Mucosa of stomach (tissue), 1 donor: ENCODE measurements at regions not wholly inside any gene's neighbourhood (a gene's known extent, or its start where the extent isn't known, plus 50 kb on each side); places are given as distances from the start of the nearest gene placed in this dataset.

Experiments
- H3K27me3 ChIP-seq: one replicate; pipeline ENCODE4 v1.7.0; 2013; ENCODE audit warnings: mild to moderate bottlenecking, low read length; ENCODE audit not compliant: control insufficient read depth, insufficient read depth
- H3K36me3 ChIP-seq: one replicate; pipeline ENCODE4 v1.7.0; 2013; ENCODE audit warnings: low read length; ENCODE audit not compliant: control insufficient read depth, insufficient read depth
- H3K4me1 ChIP-seq: one replicate; pipeline ENCODE4 v1.7.0; 2013; ENCODE audit warnings: mild to moderate bottlenecking, low read length; ENCODE audit not compliant: control insufficient read depth, insufficient read depth
- H3K4me3 ChIP-seq: one replicate; pipeline ENCODE4 v1.7.0; 2013; ENCODE audit warnings: low read length
- H3K9ac ChIP-seq: one replicate; pipeline ENCODE4 v1.7.0; 2013; ENCODE audit warnings: mild to moderate bottlenecking, low read length, moderate library complexity
- H3K9me3 ChIP-seq: one replicate; pipeline ENCODE4 v1.7.0; 2013; ENCODE audit warnings: mild to moderate bottlenecking, low read length, moderate library complexity; ENCODE audit not compliant: control insufficient read depth
- donor health status: Pancreatic carcinoma.

DNA sequence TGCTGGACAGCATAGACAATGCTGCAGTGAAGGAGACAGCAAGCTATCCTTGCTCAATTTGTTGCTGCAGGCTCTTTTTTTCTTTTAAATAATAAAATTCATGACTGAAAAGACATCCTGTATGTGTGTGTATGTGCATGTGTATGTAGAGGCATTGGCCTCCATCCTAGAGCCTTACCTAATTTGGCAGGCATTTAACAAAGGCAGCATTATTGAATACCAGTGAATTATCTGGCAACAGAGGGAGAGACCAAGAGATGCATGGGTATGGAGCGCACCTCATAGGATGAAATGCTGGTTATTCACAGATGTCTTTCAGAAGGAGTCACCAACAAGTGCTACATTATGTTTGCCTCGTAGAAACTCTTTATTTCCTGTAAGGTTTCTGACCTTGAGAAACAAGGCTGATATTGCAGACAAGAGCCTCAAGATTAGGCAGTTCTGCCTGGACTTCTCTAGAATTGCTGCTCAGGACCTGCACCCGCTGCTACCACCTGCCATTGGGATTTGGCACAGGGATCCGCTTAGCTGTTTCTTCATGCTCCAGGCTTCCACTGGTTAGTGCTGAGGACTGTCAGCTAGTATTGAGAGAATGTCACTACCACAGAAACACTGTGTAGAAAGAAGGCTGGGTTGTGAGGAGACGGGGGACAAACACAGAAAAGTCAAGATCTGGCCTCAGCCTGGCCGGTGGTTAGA, 247.7 kb upstream of the RFX3 start:
- Histone ChIP-seq H3K4me1 (no peaks in the 10 kb centered on the region), H3K9me3 (no peaks in the 10 kb centered on the region), H3K36me3 (no peaks in the 10 kb centered on the region)

DNA sequence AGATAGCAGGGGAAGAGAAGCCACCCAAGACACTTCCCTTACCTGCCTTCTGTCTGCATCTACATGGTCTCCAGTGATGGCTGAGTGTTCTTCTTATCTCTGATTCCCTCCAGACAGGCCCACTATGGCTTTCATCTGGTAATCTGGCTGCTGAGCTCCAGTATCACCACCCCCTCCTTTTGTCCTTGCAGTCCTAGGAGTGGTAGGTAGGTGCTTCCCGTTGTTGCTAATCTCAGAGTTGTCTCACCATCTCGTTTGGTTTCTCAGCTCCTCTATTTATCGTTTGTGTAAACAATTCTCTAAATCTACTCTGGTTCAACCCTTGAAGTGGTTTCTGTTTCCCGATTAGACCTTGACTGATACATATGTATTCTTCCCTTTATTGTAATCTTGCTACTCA, 243.8 kb upstream of the RFX3 start:
- H3K27me3 ChIP-seq = no peaks in the 10 kb centered on the region
- H3K9me3 ChIP-seq = no peaks in the 10 kb centered on the region
- no peaks in the 10 kb centered on the region for H3K4me1 ChIP-seq
- H3K4me3 ChIP-seq = no peak overlapping the region
- H3K36me3 ChIP-seq = no peaks in the 10 kb centered on the region
- H3K9ac ChIP-seq = no peak overlapping the region

More for the DNA sequence above, 247.7 kb upstream of the RFX3 start:
- Histone ChIP-seq H3K27me3 (no peaks in the 10 kb centered on the region), H3K4me3 (no peak overlapping the region), H3K9ac (no peak overlapping the region)

DNA sequence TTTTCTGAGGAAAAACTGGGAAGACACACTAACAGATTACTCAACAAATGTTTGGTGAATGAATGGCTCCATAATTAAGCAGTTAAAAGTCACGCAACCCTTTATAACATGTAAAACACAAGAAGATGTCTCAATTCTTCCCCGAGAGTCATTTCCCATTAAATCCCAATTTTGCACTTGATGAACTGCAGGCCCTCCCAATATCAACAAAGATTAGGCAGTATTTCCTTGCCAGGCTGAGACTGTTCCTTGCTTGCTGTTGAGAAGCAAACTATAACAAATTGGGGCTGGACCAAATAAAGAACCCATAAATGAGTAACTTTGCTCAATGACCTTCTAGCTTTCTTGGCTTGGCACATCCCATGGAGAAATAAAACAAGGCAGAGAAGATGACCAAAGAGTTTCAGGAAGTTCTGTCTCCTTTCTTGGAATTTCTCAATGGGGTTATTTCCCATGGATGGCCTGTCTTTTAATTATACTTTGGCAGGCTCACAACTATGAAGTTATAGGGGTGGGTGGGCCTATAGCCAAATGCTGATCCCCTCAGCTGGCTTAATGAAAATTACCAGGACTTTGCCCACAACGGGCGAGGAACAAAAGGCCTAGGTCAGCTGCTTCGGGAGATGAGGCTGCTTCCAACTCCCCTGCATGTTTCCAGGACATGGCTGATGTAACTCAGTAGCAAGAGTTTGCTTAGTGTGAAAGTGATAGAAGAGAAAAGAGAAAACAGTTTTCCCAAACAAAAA, 243.1 kb upstream of the RFX3 start:
- H3K9ac ChIP-seq = no peak overlapping the region

DNA sequence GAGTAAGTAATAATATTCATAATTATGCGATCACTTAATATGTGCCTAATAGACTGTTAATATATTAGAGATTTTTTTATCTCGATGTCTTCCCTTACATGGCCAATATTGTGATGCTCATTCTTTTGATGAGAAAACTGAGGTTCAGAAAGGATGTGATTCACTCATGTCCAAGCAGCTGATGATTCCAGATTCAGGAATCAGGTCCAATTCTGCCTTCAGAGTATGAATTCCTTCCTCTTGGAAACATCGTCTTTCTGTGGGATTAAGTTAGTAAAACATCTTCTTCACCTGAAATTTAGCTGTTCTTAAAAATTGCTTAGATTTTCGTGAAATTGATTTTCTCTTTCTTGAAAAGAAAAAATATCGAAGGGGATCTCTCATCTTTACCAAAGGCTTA, 242.5 kb upstream of the RFX3 start:
- Histone ChIP-seq H3K27me3 (no peaks in the 10 kb centered on the region), H3K4me3 (no peak overlapping the region), H3K4me1 (no peaks in the 10 kb centered on the region), H3K9me3 (no peaks in the 10 kb centered on the region), H3K36me3 (no peaks in the 10 kb centered on the region), H3K9ac (no peak overlapping the region)

More for the DNA sequence above, 243.1 kb upstream of the RFX3 start:
- H3K4me1 ChIP-seq = no peaks in the 10 kb centered on the region
- H3K9me3 ChIP-seq = no peaks in the 10 kb centered on the region
- no peak overlapping the region for H3K4me3 ChIP-seq
- no peaks in the 10 kb centered on the region for H3K36me3 ChIP-seq
- H3K27me3 ChIP-seq = no peaks in the 10 kb centered on the region

DNA sequence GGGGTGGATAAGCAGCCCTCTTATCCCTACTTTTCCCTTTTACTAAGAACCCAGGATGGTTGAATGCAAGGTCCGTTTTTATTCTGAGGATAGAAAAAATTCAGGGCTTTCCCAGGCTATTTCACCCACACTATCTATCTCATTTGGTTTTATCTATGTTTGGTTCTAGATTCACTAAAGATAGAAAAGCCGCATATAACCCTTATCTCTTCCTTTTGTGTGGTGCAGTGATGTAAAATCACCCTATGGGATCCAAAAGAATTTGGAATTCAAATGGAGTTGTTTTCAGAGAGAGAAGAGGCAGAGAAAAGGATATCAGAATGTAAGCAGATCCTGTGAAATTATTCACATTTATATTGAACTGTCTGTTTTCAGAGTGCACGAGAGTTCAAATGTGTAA, 236.3 kb upstream of the RFX3 start:
- Histone ChIP-seq H3K4me1 (no peaks in the 10 kb centered on the region), H3K9me3 (no peaks in the 10 kb centered on the region), H3K4me3 (no peak overlapping the region), H3K27me3 (no peaks in the 10 kb centered on the region), H3K36me3 (no peaks in the 10 kb centered on the region), H3K9ac (no peak overlapping the region)

DNA sequence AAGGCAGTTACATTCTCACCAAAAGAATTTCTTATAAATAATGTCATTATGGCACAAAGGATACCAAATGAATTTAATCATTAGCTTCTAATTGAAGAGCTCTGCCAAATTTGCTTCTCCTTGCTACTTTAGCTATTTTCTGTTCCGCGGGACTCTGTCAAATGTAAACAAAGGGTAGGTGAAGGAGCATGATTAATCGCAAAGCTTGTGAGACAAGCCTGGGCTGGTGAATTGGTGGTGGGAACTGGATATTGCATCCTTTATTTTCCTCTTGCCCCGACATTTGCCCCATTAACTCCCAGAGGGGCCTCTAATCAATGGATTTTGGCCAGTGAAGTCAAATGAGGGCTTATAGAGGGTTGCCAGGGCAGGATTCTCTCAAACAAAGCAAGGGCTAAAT, 234.2 kb upstream of the RFX3 start:
- H3K36me3 ChIP-seq = no peaks in the 10 kb centered on the region
- H3K27me3 ChIP-seq = no peaks in the 10 kb centered on the region
- no peak overlapping the region for H3K4me3 ChIP-seq
- H3K9ac ChIP-seq = no peak overlapping the region
- H3K9me3 ChIP-seq = no peaks in the 10 kb centered on the region
- no peaks in the 10 kb centered on the region for H3K4me1 ChIP-seq

DNA sequence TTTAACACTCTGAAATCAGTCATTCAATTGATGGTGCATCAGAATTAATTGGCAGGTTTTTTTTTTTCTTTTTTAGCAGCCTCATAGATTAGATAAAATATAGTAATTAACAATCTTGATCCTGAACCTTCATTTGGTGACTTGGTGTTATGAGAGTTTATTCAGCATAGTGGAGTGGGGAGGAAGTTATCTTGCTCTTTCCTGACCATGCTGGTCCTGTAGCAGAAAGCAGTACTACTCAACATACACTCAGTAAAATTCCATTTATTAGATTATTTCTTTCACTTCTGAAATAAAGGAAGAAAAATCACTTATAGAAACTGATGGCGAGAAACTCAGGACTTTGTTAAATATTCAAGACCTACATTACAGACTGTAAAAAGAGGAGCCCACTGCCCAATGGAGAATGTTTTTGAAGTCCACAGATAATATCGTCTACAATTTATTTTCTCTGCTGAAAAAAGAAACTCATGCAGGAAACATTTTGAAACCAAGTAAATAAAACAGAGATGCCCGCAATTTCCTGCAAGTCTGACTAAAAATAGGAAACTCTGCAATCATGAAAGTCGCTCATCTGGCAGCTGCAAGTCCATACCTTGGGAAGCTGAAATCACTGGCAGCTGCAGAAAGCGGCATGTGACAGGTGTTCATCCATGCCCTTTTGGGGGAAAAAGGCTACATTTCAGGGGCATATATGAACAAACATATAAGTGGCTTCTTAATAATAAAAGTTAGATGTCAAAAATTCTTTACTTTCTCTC, 233.2 kb upstream of the RFX3 start:
- Histone ChIP-seq H3K4me1 (no peaks in the 10 kb centered on the region), H3K9me3 (no peaks in the 10 kb centered on the region), H3K4me3 (no peak overlapping the region), H3K27me3 (no peaks in the 10 kb centered on the region), H3K36me3 (no peaks in the 10 kb centered on the region), H3K9ac (no peak overlapping the region)

DNA sequence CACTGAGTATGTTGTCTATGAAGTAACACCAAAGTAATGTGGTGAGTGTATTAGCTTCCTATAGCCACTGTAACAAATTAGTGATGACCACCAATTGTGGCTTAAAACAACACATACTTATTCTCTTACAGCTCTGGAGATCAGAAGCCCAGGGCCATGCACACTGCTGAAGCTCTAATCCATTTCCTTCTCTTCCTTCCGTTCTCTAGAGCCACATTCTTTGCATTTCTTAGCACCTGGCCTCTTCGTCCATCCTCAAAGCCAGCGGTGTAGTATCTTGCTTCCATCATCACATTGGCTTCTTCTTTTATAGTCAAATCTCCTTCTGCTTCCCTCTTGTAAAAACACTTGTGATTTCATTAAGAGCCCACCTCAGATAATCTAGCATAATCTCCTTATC, 230.3 kb upstream of the RFX3 start:
- Histone ChIP-seq H3K4me1 (no peaks in the 10 kb centered on the region), H3K36me3 (no peaks in the 10 kb centered on the region), H3K27me3 (no peaks in the 10 kb centered on the region), H3K9ac (no peak overlapping the region), H3K9me3 (no peaks in the 10 kb centered on the region), H3K4me3 (no peak overlapping the region)

DNA sequence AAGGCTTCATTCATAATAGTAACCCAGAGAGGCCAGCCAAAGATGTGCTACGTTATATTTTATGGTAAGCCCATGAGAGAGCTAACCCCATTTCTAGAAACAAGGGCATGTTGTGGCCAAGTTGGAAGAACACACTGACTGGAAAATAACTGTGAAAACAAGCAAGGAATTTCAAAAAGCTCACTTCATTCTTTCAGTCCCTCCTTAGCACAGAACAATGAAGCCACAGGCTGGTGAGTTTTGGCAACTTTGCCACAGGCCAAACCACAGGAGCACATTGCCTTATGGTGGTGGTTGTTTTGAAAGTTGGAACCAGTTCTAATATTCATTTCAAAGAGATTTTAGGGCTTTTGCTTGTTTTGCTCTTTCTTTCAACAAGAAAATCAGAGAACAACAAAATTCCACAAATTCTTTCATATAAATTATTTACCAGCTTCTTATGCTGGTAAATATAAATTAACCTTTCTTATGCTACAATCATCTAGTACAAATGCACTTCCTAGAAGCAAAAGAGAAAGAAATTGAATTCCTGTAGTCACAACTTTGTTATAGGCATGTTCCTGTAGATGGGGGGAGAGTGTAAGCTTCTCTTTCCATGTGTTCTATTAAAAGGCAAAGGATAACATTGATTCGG, 225.4 kb upstream of the RFX3 start:
- no peaks in the 10 kb centered on the region for H3K27me3 ChIP-seq
- H3K36me3 ChIP-seq = no peaks in the 10 kb centered on the region
- H3K4me3 ChIP-seq = no peak overlapping the region
- H3K9ac ChIP-seq = no peak overlapping the region
- H3K4me1 ChIP-seq = no peaks in the 10 kb centered on the region
- no peaks in the 10 kb centered on the region for H3K9me3 ChIP-seq

DNA sequence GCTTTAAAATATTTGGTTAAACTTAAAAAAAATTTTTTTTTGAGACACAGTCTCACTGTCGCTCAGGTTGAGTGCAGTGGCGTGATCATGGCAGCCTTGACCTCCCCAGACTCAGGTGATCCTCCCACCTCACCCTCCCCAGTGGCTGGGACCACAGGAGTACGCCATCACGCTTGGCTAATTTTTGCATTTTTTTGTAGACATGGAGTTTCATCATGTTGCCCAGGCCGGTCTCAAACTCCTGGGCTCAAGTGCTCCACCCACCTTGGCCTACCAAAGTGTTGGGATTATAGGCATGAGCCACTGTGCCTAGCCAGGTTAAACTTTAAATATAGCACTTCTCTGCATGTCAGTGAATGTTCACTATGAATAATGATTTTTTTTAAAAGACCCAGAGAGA, 224.5 kb upstream of the RFX3 start:
- H3K4me1 ChIP-seq = no peaks in the 10 kb centered on the region
- no peaks in the 10 kb centered on the region for H3K27me3 ChIP-seq
- no peak overlapping the region for H3K9ac ChIP-seq
- H3K4me3 ChIP-seq = no peak overlapping the region
- no peaks in the 10 kb centered on the region for H3K36me3 ChIP-seq
- no peaks in the 10 kb centered on the region for H3K9me3 ChIP-seq

DNA sequence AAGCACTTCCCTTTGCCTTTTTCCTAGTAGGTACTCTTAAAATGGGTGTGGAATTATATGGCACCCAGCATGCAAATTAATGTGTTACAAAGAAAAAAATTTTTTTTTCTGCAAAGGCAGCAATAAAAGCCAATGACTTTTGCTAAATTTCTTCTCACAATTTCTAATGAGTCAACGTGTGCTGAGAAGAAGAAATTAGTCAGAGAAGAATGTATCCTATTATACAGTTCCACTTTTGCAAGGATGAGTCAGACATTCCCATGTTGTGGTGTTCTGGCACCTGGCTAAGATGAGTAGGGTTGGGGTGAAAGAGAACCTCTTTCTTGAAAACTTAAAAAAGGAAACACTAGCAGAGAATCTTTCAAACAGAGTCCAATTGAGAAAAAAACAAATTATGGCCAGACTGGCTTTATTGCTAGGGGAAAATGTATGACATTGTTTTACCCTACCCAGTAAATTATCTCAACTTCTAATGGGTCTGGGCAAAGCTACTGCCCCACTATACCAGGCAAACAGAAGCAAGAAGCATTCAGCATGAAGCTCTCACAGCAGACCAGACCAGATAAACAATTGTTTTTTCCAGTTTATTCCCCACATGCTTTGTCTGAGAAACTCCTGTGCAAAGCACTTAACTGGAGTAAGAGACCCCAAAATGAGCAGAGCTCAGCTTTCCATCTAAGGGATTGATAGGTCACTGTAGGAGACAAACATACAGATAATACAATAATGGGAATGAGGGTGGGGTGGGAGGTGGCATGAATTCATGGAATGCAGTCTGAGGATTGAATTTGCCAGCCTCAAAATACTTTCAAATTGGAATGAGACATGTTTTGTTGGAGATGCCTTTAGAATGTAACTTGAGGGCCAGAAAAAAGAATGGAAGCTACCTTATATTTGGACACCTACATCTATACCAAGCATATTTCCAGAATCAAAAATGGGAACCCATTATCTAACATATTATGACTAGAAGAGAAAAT, 220.8 kb upstream of the RFX3 start:
- no peaks in the 10 kb centered on the region for H3K4me1 ChIP-seq
- no peaks in the 10 kb centered on the region for H3K27me3 ChIP-seq
- no peak overlapping the region for H3K4me3 ChIP-seq
- H3K36me3 ChIP-seq = no peaks in the 10 kb centered on the region
- H3K9ac ChIP-seq = no peak overlapping the region
- H3K9me3 ChIP-seq = no peaks in the 10 kb centered on the region
